T47D (cell line): ENCODE measurements at regions not wholly inside any gene's neighbourhood (a gene's known extent, or its start where the extent isn't known, plus 50 kb on each side); places are given as distances from the start of the nearest gene placed in this dataset.

Experiments used
- DNase-seq, 2 experiments: peaks; one replicate each; pipeline versions ENCODE4 v3.0.0 to v3.0.0-alpha.2; 2011 to 2012; ENCODE audit warnings: low read depth in 1 of 2, low spot score in 1 of 2
- JUND ChIP-seq: IDR thresholded peaks from 2 replicates; pipeline ENCODE4 v1.6.1; 2012; ENCODE audit warnings: low read depth
- in situ Hi-C: cut with HindIII; loops from 2 replicates; pipeline ENCODE4 v1.10.0; 2016; ENCODE audit warnings: low sequenced_read_pairs, low pct_unique_long_range_greater_than_20kb

DNA sequence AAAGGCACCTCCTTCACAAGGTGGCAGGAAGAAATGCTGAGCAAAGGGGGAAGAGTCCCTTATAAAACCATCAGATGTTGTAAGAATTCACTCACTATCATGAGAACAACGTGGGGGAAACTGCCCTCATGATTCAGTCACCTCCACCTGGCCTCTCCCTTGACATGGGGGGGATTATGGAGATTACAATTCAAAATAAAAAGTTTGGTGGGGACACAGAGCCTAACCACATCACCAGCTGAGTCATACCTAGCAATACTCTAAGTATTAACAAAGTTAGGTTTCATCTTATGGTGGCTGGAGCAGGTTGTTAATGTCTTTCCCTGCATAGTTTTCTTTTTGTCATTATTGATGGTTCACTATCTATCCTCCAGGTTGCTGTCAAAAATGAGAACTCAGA is 113.2 kb upstream of the PPFIA2 start:
- no peak for TF ChIP-seq JUND
- no peak for DNase-seq
- in situ Hi-C loops, result no loop called here

DNA sequence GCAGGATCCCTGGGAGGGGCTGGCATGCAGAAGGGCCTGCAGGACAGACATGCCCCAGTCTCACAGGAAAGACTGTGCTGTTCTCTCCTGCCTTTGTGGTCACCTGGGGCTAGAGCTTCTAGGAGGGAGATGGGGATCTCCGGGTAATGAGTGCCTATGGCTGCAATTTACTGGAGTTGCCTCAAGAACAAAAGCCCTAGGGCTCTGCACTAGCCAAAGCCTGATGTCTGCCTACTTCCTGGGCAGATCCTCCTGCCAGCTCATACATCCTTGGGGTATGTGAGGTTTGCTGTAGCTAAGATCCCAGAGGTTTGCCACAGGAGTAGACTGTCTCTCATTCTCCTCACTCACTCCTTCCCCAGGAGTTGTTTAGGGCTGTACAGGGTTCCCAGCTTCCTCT is 106.9 kb upstream of the PPFIA2 start:
- TF ChIP-seq JUND, result no peak
- DNase-seq, result no peak
- in situ Hi-C loops, result no loop called here

DNA sequence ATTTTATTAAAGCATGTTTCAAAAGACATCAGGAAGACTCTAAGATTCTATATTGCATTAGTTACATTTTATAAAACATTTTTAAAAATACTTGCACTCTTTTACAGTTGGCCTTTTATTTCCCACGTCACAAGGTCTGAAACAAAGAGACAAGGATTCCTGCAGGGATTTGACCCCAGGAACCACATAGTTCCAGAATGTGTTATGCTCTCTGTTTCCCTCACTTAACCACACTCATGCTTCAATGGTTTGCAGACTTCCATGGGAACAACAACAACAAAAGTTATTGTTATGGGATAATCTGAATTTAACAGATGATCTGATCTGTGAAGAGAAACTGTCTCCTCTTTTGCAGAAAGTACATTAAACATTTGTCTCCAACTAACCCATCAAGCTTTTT is 104.3 kb upstream of the PPFIA2 start:
- in situ Hi-C loops, result no loop called here
- no peak for TF ChIP-seq JUND
- no peak for DNase-seq

DNA sequence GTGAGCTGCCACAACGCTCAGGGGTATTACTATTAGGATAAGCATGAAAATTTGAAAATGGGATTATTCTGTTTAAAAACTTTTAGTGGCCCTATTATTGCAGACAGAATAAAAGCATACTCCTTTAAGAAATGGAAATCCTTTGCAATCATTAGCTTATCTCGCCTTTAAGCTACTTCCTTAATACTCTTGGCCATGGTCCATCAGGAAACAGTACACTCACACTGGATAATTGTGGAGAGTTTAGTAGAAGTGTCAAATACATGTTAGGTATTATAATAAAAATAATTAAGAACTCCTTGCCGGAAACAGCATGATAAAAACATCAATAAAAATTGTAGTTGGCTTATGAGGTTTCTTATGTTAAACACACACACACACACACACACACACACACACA is 100.4 kb upstream of the PPFIA2 start:
- TF ChIP-seq JUND, result no peak
- in situ Hi-C loops, result no loop called here
- peak in 1 of 2 experiments; percentile 15 for DNase-seq

DNA sequence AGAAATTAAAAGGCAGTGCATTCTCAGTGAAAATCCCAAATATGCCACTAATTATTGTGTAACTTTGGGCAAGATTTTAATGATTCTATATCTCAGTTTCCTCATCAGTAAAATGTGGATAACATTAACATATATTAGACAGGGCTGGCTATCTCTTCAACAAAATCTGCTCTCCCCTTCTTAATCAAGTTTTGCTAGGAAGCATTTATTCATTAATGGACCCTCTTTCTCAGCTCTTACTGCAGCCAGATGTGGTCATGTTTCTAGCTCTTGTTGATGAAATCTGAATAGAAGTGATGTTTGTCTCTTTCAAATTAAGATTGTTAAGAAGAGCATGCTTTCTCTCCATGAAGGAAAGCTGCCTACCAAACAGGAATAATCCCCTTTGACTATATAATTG is 84.4 kb upstream of the PPFIA2 start:
- in situ Hi-C loops, result no loop called here
- DNase-seq, result no peak
- no peak for TF ChIP-seq JUND

DNA sequence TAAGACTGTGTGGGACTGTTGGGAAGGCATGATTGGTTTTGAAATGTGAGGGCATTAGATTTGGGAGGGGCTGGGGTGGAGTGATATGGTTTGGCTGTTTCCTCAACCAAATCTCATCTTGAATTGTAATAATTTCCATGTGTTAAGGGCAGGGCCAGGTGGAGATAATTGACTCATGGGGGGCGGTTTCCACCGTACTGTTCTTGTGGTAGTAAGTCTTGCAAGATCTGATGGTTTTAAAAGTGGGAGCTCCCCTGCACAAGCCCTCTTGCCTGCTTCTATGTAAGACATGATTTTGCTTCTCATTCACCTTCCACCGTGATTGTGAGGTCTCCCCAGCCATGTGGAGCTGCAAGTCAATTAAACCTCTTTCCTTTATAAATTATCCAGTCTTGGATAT is 76.6 kb upstream of the PPFIA2 start:
- DNase-seq, result no peak
- in situ Hi-C loops, result no loop called here
- TF ChIP-seq JUND, result no peak

DNA sequence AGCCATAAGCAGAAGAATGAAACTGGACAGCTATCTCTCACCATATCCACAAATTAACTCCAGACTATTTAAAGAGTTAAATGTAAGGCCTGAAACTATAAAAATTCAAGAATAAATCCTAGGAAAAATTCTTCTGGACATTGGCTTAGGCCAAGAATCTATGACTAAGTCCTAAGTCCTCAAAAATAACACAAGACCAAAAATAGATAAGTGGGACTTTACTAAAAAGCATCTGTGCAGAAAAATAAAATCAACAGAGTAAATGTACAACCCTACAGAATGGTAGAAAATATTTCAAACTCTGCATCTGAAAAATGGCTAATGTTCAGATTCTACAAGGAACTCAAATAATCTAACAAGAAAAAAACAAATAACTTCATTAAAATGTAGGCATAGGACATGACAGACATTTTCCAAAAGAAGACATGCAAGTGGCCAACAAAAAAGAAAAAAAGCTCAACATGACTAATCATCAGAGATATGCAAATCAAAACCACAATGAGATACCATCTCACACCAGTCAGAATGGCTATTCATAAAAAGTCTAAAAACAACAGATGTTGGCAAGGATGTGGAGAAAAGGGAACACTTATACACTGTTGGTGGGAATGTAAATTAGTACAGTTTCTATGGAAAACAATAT is 61.0 kb upstream of the PPFIA2 start:
- in situ Hi-C loops, result no loop called here
- DNase-seq, result no peak
- no peak for TF ChIP-seq JUND

DNA sequence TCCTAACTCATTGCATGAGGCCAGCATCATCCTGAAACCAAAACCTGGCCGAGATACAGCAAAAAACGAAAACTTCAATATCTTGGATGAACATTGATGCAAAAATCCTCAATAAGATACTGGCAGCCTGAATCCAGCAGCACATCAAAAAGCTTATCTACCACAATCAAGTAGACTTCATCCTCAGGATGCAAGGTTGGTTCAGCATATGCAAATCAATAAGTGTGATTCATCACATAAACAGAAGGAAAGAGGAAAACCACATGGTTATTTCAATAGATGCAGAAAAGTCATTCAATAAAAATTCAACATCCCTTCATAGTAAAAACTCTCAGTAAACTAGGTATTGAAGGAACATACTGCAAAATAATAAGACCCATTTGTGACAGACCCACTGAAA is 56.5 kb upstream of the PPFIA2 start:
- no peak for DNase-seq
- in situ Hi-C loops, result no loop called here
- TF ChIP-seq JUND, result no peak

DNA sequence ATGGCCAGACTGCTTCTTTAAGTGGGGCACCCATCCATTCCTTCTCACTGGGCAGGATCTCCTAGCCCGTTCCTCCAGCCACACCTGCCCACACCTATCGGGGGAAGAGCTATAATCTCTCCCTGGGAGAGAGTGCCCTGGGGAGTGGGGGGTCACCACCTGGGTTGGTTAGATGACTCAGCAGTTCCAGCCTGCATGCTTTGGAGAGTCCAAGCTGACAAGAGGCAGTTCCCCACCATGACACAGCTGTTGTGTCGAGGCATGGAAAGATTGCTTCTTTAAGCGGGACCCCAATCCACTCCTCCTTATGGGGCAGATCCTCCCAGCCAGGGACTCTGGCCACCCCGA is 52.6 kb upstream of the PPFIA2 start:
- TF ChIP-seq JUND, result no peak
- in situ Hi-C loops, result no loop called here
- DNase-seq, result no peak

DNA sequence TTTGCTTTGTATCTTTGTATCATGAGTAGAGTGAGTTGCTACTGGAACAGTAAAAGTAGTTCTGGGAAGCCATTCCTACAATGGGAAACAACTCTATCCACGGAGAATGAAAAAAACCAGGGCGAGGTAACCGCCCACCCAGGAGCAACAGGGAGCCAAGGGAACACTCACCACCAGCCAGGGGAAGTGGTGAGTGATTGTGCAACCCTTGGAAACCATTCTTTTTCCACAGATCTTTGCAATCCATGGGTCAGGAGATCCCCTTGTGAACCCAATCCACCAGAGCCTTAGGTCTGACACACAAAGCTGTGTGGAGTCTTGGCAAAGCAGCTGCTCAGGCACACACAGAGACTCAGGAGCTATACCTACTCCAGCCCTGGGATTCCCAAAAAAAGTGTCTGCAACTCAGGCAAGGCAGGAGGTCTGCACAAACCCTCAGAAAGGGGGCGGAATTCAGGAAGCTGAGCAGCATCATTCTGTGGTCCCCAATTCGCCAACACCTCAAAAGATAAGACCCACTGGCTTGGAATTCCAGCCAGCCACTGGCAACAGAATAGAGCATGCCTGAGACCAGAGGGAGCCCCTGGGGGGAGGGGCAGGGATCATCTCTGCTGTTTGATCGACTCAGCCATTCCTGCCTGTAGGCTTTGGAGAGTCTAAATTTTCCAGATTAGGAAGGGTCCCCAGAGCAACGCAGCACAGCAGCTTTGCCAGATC is 52.1 kb upstream of the PPFIA2 start:
- no peak for DNase-seq
- in situ Hi-C loops, result no loop called here
- TF ChIP-seq JUND, result no peak

DNA sequence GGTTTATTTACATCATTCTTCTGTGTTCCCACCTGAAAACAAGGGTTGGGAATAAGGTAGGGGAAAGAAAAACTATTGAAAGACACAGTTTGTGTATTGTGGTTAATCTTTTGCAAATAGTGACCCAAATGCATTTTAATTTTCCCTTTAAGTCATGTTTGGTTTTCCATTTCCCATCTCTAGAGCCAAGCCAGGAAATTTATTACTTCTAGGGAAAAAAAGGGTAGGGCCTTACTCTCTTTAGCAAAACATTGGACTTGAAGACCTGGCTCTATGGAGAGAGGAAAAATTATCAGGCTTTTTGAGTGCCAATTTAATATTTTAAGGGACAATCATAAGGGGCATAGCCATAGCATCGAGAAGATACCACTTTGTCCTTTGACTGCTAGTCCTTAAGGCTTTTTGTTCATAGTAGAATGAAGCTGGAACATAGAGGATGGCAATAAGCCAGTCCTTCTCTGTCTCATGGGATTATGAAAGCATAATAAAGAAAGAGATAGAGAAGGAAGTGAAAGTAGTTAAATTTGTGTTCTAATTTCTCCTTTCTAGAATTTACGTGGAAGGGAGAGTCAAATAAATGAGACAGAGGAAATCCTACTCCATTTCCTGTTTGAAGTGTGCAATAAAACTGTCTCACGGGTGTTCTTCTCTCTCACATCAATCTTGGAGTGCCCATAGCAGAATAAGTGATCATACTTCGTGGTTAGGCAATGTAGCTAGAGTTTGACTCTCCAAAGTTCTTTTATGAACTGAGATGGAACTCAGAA is 50.9 kb upstream of the PPFIA2 start:
- no peak for DNase-seq
- no peak for TF ChIP-seq JUND
- in situ Hi-C loops, result no loop called here

DNA sequence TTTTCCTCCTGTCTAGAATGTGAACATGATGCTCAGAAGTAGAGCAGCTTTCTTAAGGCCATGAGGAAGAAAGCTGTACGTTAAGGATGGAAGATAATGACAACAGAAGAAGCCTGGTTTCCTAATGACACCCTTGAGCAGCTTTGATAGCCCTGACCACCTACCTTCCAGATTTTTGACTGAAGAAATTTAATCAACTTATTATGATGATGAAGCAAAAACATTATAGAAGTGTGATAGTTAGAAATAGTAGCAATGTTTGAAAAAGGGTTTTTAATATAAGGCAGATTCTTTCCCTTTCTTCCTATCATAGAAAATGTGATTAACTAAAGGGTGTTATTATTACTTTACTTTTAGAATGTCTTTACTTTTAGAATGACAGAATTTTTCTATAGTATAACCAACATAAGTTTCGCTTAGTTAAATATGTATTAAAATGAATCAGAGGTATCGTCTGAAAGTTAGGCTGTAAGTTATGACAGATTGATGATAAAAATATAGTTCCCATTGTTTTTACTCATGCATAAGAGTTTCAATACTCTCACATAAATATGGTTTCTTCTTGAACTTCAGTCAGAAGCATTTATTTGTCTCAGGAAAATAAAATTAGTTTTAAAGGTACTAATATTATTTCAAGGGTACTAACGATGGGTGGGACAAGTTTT is 50.1 kb upstream of the PPFIA2 start:
- DNase-seq, result no peak
- TF ChIP-seq JUND, result no peak
- in situ Hi-C loops, result no loop called here
